ENCODE measurements at regions not wholly inside any gene's neighbourhood (a gene's known extent, or its start where the extent isn't known, plus 50 kb on each side); places are given as distances from the start of the nearest gene placed in this dataset.
"Not testable (repeated sequence)": the region's sequence is repeated elsewhere in the genome, so short reads cannot be mapped to it uniquely, and the experiment has no call there.

- Histone ChIP-seq H3K27ac (no peak overlapping the region), H3K36me3 (no peaks in the 10 kb centered on the region), H3K27me3 (ENCODE audit: low read depth) (no peaks in the 10 kb centered on the region), H3K9me3 (no peaks in the 10 kb centered on the region), H3K4me1 (no peaks in the 10 kb centered on the region), H3K4me3 (no peak overlapping the region)
- intact Hi-C loops (cut with DNase I) = no loop called here
- DNase-seq (no peak), ATAC-seq (no peak)
- TF ChIP-seq, protein P1, sequence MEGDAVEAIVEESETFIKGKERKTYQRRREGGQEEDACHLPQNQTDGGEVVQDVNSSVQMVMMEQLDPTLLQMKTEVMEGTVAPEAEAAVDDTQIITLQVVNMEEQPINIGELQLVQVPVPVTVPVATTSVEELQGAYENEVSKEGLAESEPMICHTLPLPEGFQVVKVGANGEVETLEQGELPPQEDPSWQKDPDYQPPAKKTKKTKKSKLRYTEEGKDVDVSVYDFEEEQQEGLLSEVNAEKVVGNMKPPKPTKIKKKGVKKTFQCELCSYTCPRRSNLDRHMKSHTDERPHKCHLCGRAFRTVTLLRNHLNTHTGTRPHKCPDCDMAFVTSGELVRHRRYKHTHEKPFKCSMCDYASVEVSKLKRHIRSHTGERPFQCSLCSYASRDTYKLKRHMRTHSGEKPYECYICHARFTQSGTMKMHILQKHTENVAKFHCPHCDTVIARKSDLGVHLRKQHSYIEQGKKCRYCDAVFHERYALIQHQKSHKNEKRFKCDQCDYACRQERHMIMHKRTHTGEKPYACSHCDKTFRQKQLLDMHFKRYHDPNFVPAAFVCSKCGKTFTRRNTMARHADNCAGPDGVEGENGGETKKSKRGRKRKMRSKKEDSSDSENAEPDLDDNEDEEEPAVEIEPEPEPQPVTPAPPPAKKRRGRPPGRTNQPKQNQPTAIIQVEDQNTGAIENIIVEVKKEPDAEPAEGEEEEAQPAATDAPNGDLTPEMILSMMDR (IDR thresholded peaks at IDR 0.05) = no peak
These were observed 80.4 kb upstream of the ERCC4 start for GRCh38 chr16:13839577-13839976.

DNA sequence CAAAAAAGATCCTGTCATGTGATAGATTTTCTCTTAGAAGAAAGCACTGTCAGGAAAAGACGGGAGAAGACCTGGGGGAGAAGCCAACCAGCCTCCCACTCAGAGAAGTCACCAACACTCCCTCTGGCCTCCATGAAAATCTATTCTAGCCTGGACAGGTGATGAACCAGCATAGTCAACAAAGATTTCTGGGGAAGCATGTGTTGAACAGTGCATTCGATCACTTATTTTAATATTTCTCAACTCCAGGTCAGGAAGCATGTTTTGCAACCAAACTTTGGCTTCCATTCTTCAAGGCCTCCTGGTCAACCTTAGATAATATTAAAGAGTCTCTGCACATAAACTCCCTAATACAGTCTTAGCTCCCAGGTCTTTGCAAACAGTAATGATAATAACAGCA is 74.7 kb upstream of the ERCC4 start:
- H3K9me3 ChIP-seq = no peaks in the 10 kb centered on the region
- intact Hi-C loops (cut with DNase I) = no loop called here
- no peaks in the 10 kb centered on the region for H3K4me1 ChIP-seq

GRCh38 chr16:13848795-13849194 is 71.2 kb upstream of the ERCC4 start:
- no peak for ATAC-seq
- no peaks in the 10 kb centered on the region for H3K9me3 ChIP-seq
- no peak for DNase-seq
- no peaks in the 10 kb centered on the region for H3K36me3 ChIP-seq
- no peak overlapping the region for H3K27ac ChIP-seq
- TF ChIP-seq, protein P1 (IDR thresholded peaks at IDR 0.05) = no peak
- intact Hi-C loops (cut with DNase I) = no loop called here
- no peaks in the 10 kb centered on the region for H3K4me1 ChIP-seq
- no peaks in the 10 kb centered on the region for H3K27me3 ChIP-seq (ENCODE audit: low read depth)
- no peak overlapping the region for H3K4me3 ChIP-seq

More for the DNA sequence above, 74.7 kb upstream of the ERCC4 start:
- TF ChIP-seq, protein P1 (IDR thresholded peaks at IDR 0.05) = no peak
- Histone ChIP-seq H3K27me3 (ENCODE audit: low read depth) (no peaks in the 10 kb centered on the region), H3K27ac (no peak overlapping the region), H3K4me3 (no peak overlapping the region), H3K36me3 (no peaks in the 10 kb centered on the region)
- ATAC-seq = no peak
- no peak for DNase-seq

DNA sequence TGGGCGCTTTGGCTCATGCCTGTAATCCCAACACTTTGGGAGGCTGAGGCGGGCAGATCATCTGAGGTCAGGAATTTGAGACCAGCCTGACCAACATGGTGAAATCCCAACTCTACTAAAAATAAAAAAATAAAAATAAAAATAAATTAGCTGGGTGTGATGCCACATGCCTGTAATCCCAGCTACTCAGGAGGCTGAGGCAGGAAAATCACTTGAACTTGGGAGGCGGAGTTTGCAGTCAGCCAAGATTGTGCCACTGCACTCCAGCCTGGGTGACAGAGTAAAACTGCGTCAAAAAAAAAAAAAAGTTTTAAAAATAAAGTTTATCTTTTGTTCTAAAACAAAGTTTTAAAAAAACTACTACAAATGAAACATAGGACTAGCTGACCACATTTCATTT is 69.8 kb upstream of the ERCC4 start:
- H3K9me3 ChIP-seq; intact Hi-C loops (cut with DNase I); H3K4me1 ChIP-seq; H3K27me3 ChIP-seq (ENCODE audit: low read depth); DNase-seq; ATAC-seq; H3K36me3 ChIP-seq; H3K27ac ChIP-seq; H3K4me3 ChIP-seq: not testable (repeated sequence)

GRCh38 chr16:13852827-13853226 is 67.1 kb upstream of the ERCC4 start:
- Histone ChIP-seq H3K27ac (no peak overlapping the region), H3K36me3 (no peaks in the 10 kb centered on the region), H3K27me3 (ENCODE audit: low read depth) (no peaks in the 10 kb centered on the region), H3K4me3 (no peak overlapping the region), H3K9me3 (no peaks in the 10 kb centered on the region), H3K4me1 (no peaks in the 10 kb centered on the region)
- ATAC-seq = no peak
- no peak for DNase-seq
- TF ChIP-seq, protein P1 (IDR thresholded peaks at IDR 0.05) = no peak
- intact Hi-C loops (cut with DNase I) = no loop called here

DNA sequence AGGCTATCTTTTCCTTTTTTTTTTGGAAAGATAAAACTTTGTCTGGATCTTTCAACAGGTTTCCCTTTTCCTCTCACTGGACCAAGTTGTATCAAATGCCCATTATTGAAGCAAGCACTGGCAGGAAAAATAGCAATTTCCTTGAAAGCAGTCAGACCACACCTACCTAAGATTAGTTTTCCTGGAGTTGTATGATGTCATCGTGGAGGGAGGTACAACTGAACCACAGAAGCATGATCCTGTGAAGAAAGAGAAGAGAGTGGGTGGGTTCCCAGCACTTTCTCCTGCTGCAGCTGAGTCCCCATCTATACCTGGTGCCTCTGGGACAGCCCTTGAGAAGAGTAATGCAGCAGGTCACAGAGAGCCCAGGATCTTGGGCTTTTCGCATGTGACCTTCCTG is 63.6 kb upstream of the ERCC4 start:
- intact Hi-C loops (cut with DNase I) = no loop called here
- Histone ChIP-seq H3K4me1 (no peaks in the 10 kb centered on the region), H3K27me3 (ENCODE audit: low read depth) (peaks cover 6% of the 10 kb centered on the region), H3K4me3 (no peak overlapping the region), H3K36me3 (no peaks in the 10 kb centered on the region), H3K27ac (no peak overlapping the region), H3K9me3 (no peaks in the 10 kb centered on the region)
- DNase-seq = no peak
- TF ChIP-seq, protein P1 (IDR thresholded peaks at IDR 0.05) = no peak
- no peak for ATAC-seq
